MCF 10A (cell line): ENCODE measurements at regions not wholly inside any gene's neighbourhood (a gene's known extent, or its start where the extent isn't known, plus 50 kb on each side); places are given as distances from the start of the nearest gene placed in this dataset.
A peak's percentile ranks its signal among the peaks of the same experiment; 100 is the strongest.

Experiments used
- BruUV-seq: library from RNA; stranded (reverse); fragments of 400-500 nt; replicated peaks from 2 replicates; lab custom pipeline; 2021; lab: Mats Ljungman, UMichigan
- CTCF ChIA-PET: fragments of 300-600 bp; sonication (Branson Sonifier 250); formaldehyde crosslinking; extraction: SDS; loops from one replicate; lab custom pipeline; 2021; ENCODE audit warnings: antibody characterized with exemption, inconsistent platforms; lab: Yijun Ruan, JAX
- POLR2A ChIA-PET: fragments of 300-600, 350-650 bp; sonication (Branson Sonifier 250); formaldehyde crosslinking; extraction: SDS; loops from one replicate; lab custom pipeline; 2020; ENCODE audit warnings: antibody characterized with exemption, inconsistent platforms; lab: Yijun Ruan, JAX
- DNase-seq: peaks from one replicate; pipeline ENCODE4 v3.0.0-alpha.2; 2018; ENCODE audit not compliant: unreplicated experiment
- H3K27ac Mint-ChIP-seq: one replicate; pipeline ENCODE4 v1.8.0; 2022; ENCODE audit warnings: mild to moderate bottlenecking, low read depth, mixed read lengths; ENCODE audit not compliant: unreplicated experiment
- H3K27me3 Mint-ChIP-seq: one replicate; pipeline ENCODE4 v1.8.0; 2022; ENCODE audit warnings: mixed read lengths; ENCODE audit not compliant: insufficient read depth, unreplicated experiment
- H3K36me3 Mint-ChIP-seq: one replicate; pipeline ENCODE4 v1.8.0; 2022; ENCODE audit warnings: mild to moderate bottlenecking, moderate library complexity, mixed read lengths; ENCODE audit not compliant: insufficient read depth, unreplicated experiment
- H3K4me1 Mint-ChIP-seq: one replicate; pipeline ENCODE4 v1.8.0; 2022; ENCODE audit warnings: mixed read lengths; ENCODE audit not compliant: insufficient read depth, unreplicated experiment
- H3K4me3 Mint-ChIP-seq: one replicate; pipeline ENCODE4 v1.8.0; 2022; ENCODE audit warnings: mild to moderate bottlenecking, moderate library complexity, mixed read lengths; ENCODE audit not compliant: unreplicated experiment
- H3K9me3 Mint-ChIP-seq: one replicate; pipeline ENCODE4 v1.8.0; 2022; ENCODE audit warnings: mixed read lengths; ENCODE audit not compliant: unreplicated experiment
- CTCF ChIP-seq: fragments of 200-600 bp; IDR thresholded peaks from one replicate; pipeline ENCODE4 v1.8.0; 2022; ENCODE audit warnings: antibody characterized with exemption, mild to moderate bottlenecking; ENCODE audit not compliant: unreplicated experiment
- intact Hi-C: fragments of 100-400 bp; cut with micrococcal nuclease; formaldehyde crosslinking; loops from 2 replicates; pipeline ENCODE4 v1.14.1; 2022

DNA sequence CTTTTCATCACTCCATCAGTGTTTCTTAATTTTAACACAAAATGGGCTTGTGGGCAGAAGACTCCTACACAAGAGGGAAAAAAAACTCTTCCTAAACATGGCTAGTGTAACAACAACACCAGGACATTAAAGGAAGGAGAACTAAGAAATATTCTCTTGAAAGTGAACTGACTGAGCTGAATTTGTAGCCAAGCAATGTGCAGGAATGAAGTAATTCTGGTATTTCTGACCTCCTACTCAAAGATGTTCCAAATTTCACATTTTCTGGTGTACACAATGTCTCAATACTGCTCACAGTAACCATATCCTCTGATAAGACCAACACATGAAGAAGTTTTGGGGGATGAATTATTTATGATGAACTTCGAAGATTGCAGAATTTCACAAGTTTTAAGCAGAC lies 357.3 kb downstream of the DUSP6 start:
- no peak for TF ChIP-seq CTCF
- no TSS peak for BruUV-seq

GRCh38 chr12:88994537-88994936 lies 357.8 kb downstream of the DUSP6 start:
- TF ChIP-seq CTCF: no peak
- H3K27me3 Mint-ChIP-seq: no peaks in the 10 kb centered on the region
- H3K4me3 Mint-ChIP-seq: no peak overlapping the region
- ChIA-PET CTCF (interaction anchor here (0.5 to 3.2 kb wide), 17 partner anchors 17 to 884 kb away, joined by 3 to 56 read pairs (median 4); partner anchors contain the start of gene KITLG), POLR2A (interaction anchor here (0.7 to 2.8 kb wide), 3 partner anchors 21 to 414 kb away, joined by 3 to 10 read pairs (median 3); partner anchors contain the start of gene KITLG)
- intact Hi-C loops: no loop called here
- H3K27ac Mint-ChIP-seq: no peak overlapping the region
- no peaks in the 10 kb centered on the region for H3K9me3 Mint-ChIP-seq
- H3K4me1 Mint-ChIP-seq: no peaks in the 10 kb centered on the region
- no TSS peak for BruUV-seq
- H3K36me3 Mint-ChIP-seq: no peaks in the 10 kb centered on the region
- no peak for DNase-seq

More for the DNA sequence above, 357.3 kb downstream of the DUSP6 start:
- H3K27ac Mint-ChIP-seq: no peak overlapping the region
- CTCF ChIA-PET: interaction anchor here (0.6 to 3.2 kb wide), 4 partner anchors 86 to 840 kb away, joined by 3 to 56 read pairs (median 12); partner anchors contain the start of gene KITLG
- H3K4me1 Mint-ChIP-seq: no peaks in the 10 kb centered on the region
- H3K9me3 Mint-ChIP-seq: no peaks in the 10 kb centered on the region
- intact Hi-C loops: no loop called here
- POLR2A ChIA-PET: interaction anchor here (2.8 kb wide), 1 partner anchor 415 kb away, joined by 10 read pairs; the partner anchor contains the start of gene KITLG
- no peak overlapping the region for H3K4me3 Mint-ChIP-seq
- no peaks in the 10 kb centered on the region for H3K27me3 Mint-ChIP-seq
- no peaks in the 10 kb centered on the region for H3K36me3 Mint-ChIP-seq
- no peak for DNase-seq

DNA sequence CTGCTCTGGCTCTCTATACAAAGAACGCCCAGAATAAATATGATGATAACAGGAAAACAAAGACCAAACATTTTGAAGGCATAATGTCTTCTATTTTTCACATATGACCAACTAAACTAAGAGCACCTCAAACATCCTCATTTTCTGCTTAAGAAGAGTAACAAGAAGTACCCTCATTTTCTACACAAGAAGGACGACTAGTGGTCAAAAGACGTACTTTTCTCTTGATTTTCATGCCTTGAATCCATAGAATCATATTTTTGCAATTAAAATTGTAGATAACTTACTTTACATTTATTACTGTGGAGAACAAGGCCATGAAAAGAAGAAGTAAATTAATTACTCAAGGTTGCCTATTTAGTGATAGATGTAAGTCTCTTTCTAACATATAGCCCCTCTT lies 358.6 kb downstream of the DUSP6 start:
- H3K36me3 Mint-ChIP-seq: no peaks in the 10 kb centered on the region
- peak; percentile 62 for DNase-seq
- H3K27ac Mint-ChIP-seq: no peak overlapping the region
- intact Hi-C loops: loop anchor here (1.0 to 2.0 kb wide), 5 partner anchors 360 to 882 kb away; partner anchors contain the start of gene KITLG
- no peaks in the 10 kb centered on the region for H3K4me1 Mint-ChIP-seq
- H3K9me3 Mint-ChIP-seq: no peaks in the 10 kb centered on the region
- peak; percentile 55 for TF ChIP-seq CTCF
- no TSS peak for BruUV-seq
- no peak overlapping the region for H3K4me3 Mint-ChIP-seq
- POLR2A ChIA-PET: interaction anchor here (0.7 to 2.8 kb wide), 4 partner anchors 22 to 413 kb away, joined by 3 to 10 read pairs (median 4); partner anchors contain the start of gene KITLG
- H3K27me3 Mint-ChIP-seq: no peaks in the 10 kb centered on the region
- CTCF ChIA-PET: interaction anchor here (0.6 to 3.2 kb wide), 35 partner anchors 10 to 885 kb away, joined by 3 to 56 read pairs (median 3); partner anchors contain the start of gene KITLG

DNA sequence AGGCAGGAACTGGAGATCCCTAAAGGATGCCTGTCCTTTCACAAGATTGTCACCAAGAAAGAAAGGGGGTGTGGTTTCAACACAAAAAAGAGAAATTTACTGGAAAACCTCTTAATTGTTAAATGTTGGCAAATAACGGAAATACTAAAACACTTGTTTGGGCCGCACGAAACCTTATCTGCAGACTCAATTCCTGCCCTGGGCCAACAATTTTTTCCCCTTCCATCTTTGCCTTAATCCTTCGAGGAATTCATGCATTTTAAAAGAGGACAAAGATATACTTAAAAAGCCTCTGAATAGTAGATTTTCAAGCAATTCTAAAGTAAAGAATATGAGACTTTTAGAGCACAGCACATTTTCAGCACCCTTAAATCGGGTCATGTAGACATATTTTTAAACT lies 366.2 kb downstream of the DUSP6 start:
- Mint-ChIP-seq H3K4me1 (no peaks in the 10 kb centered on the region), H3K27me3 (no peaks in the 10 kb centered on the region), H3K4me3 (no peak overlapping the region), H3K36me3 (no peaks in the 10 kb centered on the region), H3K9me3 (no peaks in the 10 kb centered on the region), H3K27ac (no peak overlapping the region)
- ChIA-PET POLR2A (interaction anchor here (0.6 kb wide), 1 partner anchor 195 kb away, joined by 3 read pairs; no protein-coding TSS in a partner anchor), CTCF (no interaction called here)
- intact Hi-C loops: no loop called here
- no peak for DNase-seq
- no TSS peak for BruUV-seq
- TF ChIP-seq CTCF: no peak
